Caco-2 (cell line): ENCODE measurements at regions not wholly inside any gene's neighbourhood (a gene's known extent, or its start where the extent isn't known, plus 50 kb on each side); places are given as distances from the start of the nearest gene placed in this dataset.

ENCODE experiments used
- BruUV-seq: library from RNA; stranded (reverse); fragments of 400-500 nt; replicated peaks from 2 replicates; lab custom pipeline; 2021; lab: Mats Ljungman, UMichigan
- CTCF ChIA-PET: fragments of 300-600 bp; sonication (Branson Sonifier 250); formaldehyde crosslinking; loops from one replicate; lab custom pipeline; 2022; ENCODE audit warnings: antibody characterized with exemption; lab: Charles Lee
- POLR2A ChIA-PET: fragments of 300-600 bp; sonication (Branson Sonifier 250); formaldehyde crosslinking; loops from one replicate; lab custom pipeline; 2022; ENCODE audit warnings: antibody characterized with exemption; lab: Charles Lee
- DNase-seq, 2 experiments: peaks; one replicate each; pipeline versions ENCODE4 v3.0.0 to v3.0.0-alpha.2; 2020 to 2022
- H3K27me3 ChIP-seq: replicated peaks from 2 replicates; pipeline ENCODE4 v1.6.0; 2011; ENCODE audit warnings: low read length; ENCODE audit not compliant: control insufficient read depth, insufficient read depth
- H3K36me3 ChIP-seq: 2 replicates; pipeline ENCODE4 v1.5.1; 2011; ENCODE audit warnings: low read length; ENCODE audit not compliant: control insufficient read depth, insufficient read depth
- H3K4me1 ChIP-seq: fragments of 250-450 bp; sonication (Bioruptor Pico); 2 replicates; pipeline ENCODE4 v1.5.1; 2020; ENCODE audit warnings: mild to moderate bottlenecking
- H3K4me3 ChIP-seq: 2 replicates; pipeline ENCODE4 v1.5.1; 2011; ENCODE audit warnings: low read depth, mild to moderate bottlenecking, control low read depth, low read length
- H3K9me3 ChIP-seq: fragments of 250-450 bp; sonication (Bioruptor Pico); 2 replicates; pipeline ENCODE4 v1.5.1; 2020; ENCODE audit warnings: mild to moderate bottlenecking, moderate library complexity
- H3K27ac Mint-ChIP-seq: one replicate; pipeline ENCODE4 v1.8.0; 2022; ENCODE audit warnings: mixed read lengths; ENCODE audit not compliant: unreplicated experiment
- H3K27me3 Mint-ChIP-seq: one replicate; pipeline ENCODE4 v1.8.0; 2022; ENCODE audit warnings: mixed read lengths; ENCODE audit not compliant: insufficient read depth, unreplicated experiment
- H3K36me3 Mint-ChIP-seq: one replicate; pipeline ENCODE4 v1.8.0; 2022; ENCODE audit warnings: mild to moderate bottlenecking, mixed read lengths; ENCODE audit not compliant: insufficient read depth, unreplicated experiment
- H3K4me1 Mint-ChIP-seq: one replicate; pipeline ENCODE4 v1.8.0; 2022; ENCODE audit warnings: low read depth, mixed read lengths; ENCODE audit not compliant: unreplicated experiment
- H3K4me3 Mint-ChIP-seq: one replicate; pipeline ENCODE4 v1.8.0; 2022; ENCODE audit warnings: mild to moderate bottlenecking, moderate library complexity, mixed read lengths; ENCODE audit not compliant: unreplicated experiment
- H3K9me3 Mint-ChIP-seq: one replicate; pipeline ENCODE4 v1.8.0; 2022; ENCODE audit warnings: mixed read lengths; ENCODE audit not compliant: unreplicated experiment
- intact Hi-C: fragments of 100-400 bp; cut with micrococcal nuclease; formaldehyde crosslinking; loops from one replicate; pipeline ENCODE4 v1.10.0; 2022; ENCODE audit not compliant: unreplicated experiment
- TF ChIP-seq, protein P1 (sequence below), 2 experiments: fragments of 200-600 bp in 1 of 2; IDR thresholded peaks; 1 replicate in 1 of 2; 2 replicates in 1 of 2; pipeline versions ENCODE4 v1.5.1 to v1.8.0; 2011 to 2022; ENCODE audit warnings: antibody characterized with exemption in 1 of 2, control low read depth in 1 of 2, inconsistent platforms in 1 of 2, low read depth in 1 of 2, low read length in 1 of 2, mild to moderate bottlenecking in 1 of 2, moderate library complexity in 1 of 2; ENCODE audit not compliant: insufficient read depth in 1 of 2, severe bottlenecking in 1 of 2, unreplicated experiment in 1 of 2

DNA sequence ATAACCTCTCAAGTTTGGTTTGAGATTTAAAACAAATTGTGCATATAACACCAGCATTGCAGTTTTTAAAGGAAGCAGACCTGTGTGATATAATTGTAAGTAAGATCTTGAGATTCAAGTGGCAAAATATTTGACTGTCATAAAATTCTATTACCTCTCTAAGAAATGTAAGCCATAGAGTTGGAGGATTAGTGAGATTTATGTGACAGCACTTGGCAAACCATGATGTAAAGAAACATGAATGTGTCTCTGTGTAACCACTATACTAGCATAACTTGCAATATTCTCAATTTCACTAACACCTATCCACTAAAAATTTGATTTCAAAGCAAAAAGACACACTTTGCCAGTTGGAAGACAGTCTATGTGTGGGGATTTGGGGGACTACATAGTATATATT, 190.2 kb upstream of the SSTR4 start:
- TF ChIP-seq, protein P1, sequence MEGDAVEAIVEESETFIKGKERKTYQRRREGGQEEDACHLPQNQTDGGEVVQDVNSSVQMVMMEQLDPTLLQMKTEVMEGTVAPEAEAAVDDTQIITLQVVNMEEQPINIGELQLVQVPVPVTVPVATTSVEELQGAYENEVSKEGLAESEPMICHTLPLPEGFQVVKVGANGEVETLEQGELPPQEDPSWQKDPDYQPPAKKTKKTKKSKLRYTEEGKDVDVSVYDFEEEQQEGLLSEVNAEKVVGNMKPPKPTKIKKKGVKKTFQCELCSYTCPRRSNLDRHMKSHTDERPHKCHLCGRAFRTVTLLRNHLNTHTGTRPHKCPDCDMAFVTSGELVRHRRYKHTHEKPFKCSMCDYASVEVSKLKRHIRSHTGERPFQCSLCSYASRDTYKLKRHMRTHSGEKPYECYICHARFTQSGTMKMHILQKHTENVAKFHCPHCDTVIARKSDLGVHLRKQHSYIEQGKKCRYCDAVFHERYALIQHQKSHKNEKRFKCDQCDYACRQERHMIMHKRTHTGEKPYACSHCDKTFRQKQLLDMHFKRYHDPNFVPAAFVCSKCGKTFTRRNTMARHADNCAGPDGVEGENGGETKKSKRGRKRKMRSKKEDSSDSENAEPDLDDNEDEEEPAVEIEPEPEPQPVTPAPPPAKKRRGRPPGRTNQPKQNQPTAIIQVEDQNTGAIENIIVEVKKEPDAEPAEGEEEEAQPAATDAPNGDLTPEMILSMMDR (IDR thresholded peaks at IDR 0.05; ENCODE audit: insufficient read depth in 1 of 2, low read depth in 1 of 2, low read length in 1 of 2, severe bottlenecking in 1 of 2, unreplicated experiment in 1 of 2) = no peak
- no peak for DNase-seq
- CTCF ChIA-PET = no interaction called here
- H3K4me1 Mint-ChIP-seq = peaks cover 6% of the 10 kb centered on the region
- H3K27me3 ChIP-seq = no peaks in the 10 kb centered on the region
- H3K9me3 Mint-ChIP-seq = peaks cover 10% of the 10 kb centered on the region
- H3K36me3 Mint-ChIP-seq = no peaks in the 10 kb centered on the region
- no peaks in the 10 kb centered on the region for H3K4me1 ChIP-seq
- H3K36me3 ChIP-seq = no peaks in the 10 kb centered on the region; the same call in 1 of the 2 replicates
- BruUV-seq = no TSS peak
- no peaks in the 10 kb centered on the region for H3K27me3 Mint-ChIP-seq
- intact Hi-C loops = no loop called here
- H3K4me3 Mint-ChIP-seq = no peak overlapping the region
- H3K4me3 ChIP-seq = no peak overlapping the region
- H3K27ac Mint-ChIP-seq = no peak overlapping the region
- POLR2A ChIA-PET = no interaction called here
- H3K9me3 ChIP-seq = no peaks in the 10 kb centered on the region

DNA sequence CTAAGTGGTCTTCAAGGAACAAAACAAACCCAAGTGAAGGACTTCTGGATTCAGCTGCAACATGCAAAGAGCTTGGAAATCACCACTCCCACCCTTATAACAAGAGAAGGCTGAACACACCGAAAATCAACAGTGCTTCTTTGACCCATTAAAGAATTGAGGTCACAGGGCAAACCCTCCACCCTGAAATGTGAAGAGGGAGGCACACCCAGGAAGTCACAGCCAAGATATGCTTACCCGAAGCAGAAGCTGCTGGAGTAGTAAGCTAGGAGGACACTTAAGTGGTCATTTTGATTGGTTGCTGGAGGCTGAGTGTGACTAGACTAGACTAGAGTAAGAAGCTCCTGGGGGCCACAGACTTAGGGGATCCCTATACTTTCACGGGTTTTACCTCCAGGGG, 188.2 kb upstream of the SSTR4 start:
- no peaks in the 10 kb centered on the region; the same call in 1 of the 2 replicates for H3K36me3 ChIP-seq
- H3K4me3 ChIP-seq = no peak overlapping the region
- Mint-ChIP-seq H3K27me3 (no peaks in the 10 kb centered on the region), H3K36me3 (no peaks in the 10 kb centered on the region), H3K4me3 (no peak overlapping the region), H3K4me1 (no peaks in the 10 kb centered on the region), H3K9me3 (peaks cover 10% of the 10 kb centered on the region), H3K27ac (no peak overlapping the region)
- TF ChIP-seq, protein P1 (IDR thresholded peaks at IDR 0.05; ENCODE audit: insufficient read depth in 1 of 2, low read depth in 1 of 2, low read length in 1 of 2, severe bottlenecking in 1 of 2, unreplicated experiment in 1 of 2) = no peak
- H3K4me1 ChIP-seq = no peaks in the 10 kb centered on the region
- ChIA-PET POLR2A (no interaction called here), CTCF (no interaction called here)
- intact Hi-C loops = no loop called here
- no TSS peak for BruUV-seq
- H3K27me3 ChIP-seq = no peaks in the 10 kb centered on the region
- DNase-seq = no peak
- no peaks in the 10 kb centered on the region for H3K9me3 ChIP-seq

DNA sequence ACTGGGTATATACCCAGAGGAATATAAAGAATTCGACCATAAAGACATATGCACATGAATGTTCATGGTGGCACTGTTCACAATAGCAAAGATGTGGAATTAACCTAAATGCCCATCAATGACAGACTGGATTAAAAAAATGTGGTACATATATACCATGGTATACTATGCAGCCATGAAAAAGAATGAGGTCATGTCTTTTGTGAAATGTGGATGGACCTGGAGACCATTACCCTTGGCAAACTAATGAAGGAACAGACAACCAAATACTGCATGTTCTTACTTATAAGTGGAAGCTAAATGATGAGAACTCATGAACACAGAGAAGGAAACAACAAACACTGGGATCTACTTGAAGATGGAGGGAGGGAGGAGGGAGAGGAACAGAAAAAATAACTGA, 186.7 kb upstream of the SSTR4 start:
- no peak overlapping the region for H3K4me3 ChIP-seq
- no peaks in the 10 kb centered on the region; the same call in 1 of the 2 replicates for H3K36me3 ChIP-seq
- no peaks in the 10 kb centered on the region for H3K4me1 ChIP-seq
- H3K9me3 ChIP-seq = no peaks in the 10 kb centered on the region
- peaks cover 22% of the 10 kb centered on the region for H3K9me3 Mint-ChIP-seq
- no peaks in the 10 kb centered on the region for H3K4me1 Mint-ChIP-seq
- no peak overlapping the region for H3K27ac Mint-ChIP-seq
- BruUV-seq = no TSS peak
- H3K27me3 ChIP-seq = no peaks in the 10 kb centered on the region
- TF ChIP-seq, protein P1 (IDR thresholded peaks at IDR 0.05; ENCODE audit: insufficient read depth in 1 of 2, low read depth in 1 of 2, low read length in 1 of 2, severe bottlenecking in 1 of 2, unreplicated experiment in 1 of 2) = no peak
- intact Hi-C loops = no loop called here
- POLR2A ChIA-PET = no interaction called here
- no peaks in the 10 kb centered on the region for H3K27me3 Mint-ChIP-seq
- no peak overlapping the region for H3K4me3 Mint-ChIP-seq
- no peaks in the 10 kb centered on the region for H3K36me3 Mint-ChIP-seq
- CTCF ChIA-PET = no interaction called here
- DNase-seq = no peak
